Fibroblast of the conjunctiva (primary cell): ENCODE measurements at regions not wholly inside any gene's neighbourhood (a gene's known extent, or its start where the extent isn't known, plus 50 kb on each side); places are given as distances from the start of the nearest gene placed in this dataset.

Experiments used
- DNase-seq: peaks from one replicate; pipeline ENCODE4 v3.0.0-alpha.2; 2010; ENCODE audit warnings: low read depth

DNA sequence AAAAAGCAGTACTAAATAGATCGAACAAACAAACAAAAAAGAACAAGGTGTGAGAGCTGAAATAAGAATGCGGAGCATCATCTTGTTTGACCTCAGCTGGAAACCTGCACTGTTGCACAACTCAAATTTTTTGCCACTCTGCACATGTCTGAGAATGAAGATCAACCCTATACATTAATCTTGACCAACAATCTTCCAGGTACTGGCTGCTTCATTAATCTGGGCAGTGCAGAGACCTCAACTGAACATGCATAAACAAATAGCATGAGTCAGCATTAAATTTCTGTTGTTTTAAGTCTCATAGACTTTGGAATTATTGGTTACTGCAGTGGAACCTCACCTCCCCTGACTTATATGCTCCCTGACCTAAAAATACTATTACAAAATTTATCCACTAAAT lies 114.6 kb upstream of the FTMT start:
- DNase-seq, result no peak

DNA sequence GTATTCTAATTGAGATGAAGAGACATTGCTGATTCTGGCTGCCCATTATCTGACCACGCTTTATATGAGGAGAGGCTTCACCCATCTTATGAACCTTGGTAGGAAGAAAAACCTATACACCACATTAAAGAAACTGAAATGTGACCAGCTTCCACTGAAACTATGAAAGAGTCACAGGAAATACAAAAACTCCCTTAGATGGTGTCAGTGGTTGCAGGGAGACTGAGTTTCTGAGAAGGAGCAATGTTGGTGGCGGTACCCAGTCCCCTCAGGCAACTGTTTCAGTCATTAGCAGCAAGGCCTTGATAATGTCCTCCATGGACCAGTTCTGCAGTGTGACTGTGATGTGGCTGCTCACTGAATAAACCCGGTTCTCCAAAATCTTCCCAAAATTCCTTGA lies 110.5 kb upstream of the FTMT start:
- no peak for DNase-seq

GRCh38 chr5:121744577-121744976 lies 107.1 kb upstream of the FTMT start:
- DNase-seq, result no peak

GRCh38 chr5:121745407-121745806 lies 106.3 kb upstream of the FTMT start:
- no peak for DNase-seq

DNA sequence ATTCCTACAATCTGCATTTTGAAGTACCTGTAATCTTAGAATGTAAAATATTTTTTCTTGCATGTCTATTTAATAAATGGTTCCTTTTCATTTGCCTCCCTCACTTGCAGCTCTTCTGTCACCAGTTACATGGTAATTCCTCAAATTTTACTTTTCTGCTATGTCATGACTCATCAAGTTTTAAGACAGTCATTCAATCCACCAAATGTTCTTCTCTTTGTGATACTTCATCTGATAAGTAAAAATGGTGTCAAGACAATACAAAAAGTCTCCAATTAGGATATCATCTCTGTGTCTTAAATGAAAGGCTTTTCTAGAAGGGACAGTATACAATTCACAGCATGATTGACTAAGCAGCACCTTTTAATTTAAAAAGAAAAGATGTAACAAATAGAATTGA lies 104.9 kb upstream of the FTMT start:
- DNase-seq, result no peak

GRCh38 chr5:121748686-121749085 lies 103.0 kb upstream of the FTMT start:
- DNase-seq, result no peak

DNA sequence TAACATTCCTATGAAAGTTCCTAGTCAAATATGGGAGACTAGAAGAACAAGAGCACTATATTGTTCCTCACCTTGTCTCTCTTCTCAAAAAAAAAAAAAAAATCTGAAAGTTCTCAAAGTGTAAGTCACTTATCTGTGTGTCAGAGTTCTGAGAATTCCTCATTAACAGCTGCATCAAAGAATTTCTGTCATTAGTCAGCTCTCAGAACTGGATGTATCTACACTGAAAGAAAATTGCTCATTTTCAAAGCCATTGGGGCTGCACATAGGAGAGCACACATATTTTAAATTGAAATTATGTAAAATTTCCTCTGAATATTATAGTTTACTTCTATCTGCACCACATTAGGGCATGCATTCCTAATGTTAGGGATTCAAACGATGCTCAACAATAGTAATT lies 99.5 kb upstream of the FTMT start:
- no peak for DNase-seq

GRCh38 chr5:121755266-121755665 lies 96.4 kb upstream of the FTMT start:
- no peak for DNase-seq

GRCh38 chr5:121757753-121758152 lies 93.9 kb upstream of the FTMT start:
- DNase-seq, result no peak

GRCh38 chr5:121758615-121759014 lies 93.1 kb upstream of the FTMT start:
- no peak for DNase-seq

GRCh38 chr5:121762426-121762825 lies 89.3 kb upstream of the FTMT start:
- DNase-seq, result no peak

DNA sequence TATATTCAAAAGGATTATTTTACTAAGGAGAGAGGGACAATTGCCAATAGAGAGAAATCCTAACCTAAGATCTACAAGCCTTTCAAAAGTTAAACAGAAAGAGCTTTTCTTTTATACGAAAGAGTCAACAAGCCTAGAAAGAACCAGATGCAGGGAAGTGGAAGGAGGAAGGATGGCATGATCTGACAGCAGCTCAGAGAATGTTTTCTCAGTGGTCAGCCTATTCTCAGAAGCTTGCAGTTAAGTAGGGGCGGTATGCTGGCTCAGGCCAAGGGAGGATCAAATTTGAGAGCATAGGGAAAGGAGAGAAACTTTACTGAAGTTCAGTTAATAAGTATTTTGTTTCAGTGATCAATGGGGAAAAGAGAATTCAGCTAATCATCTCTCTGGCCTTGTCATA lies 88.0 kb upstream of the FTMT start:
- DNase-seq, result no peak

DNA sequence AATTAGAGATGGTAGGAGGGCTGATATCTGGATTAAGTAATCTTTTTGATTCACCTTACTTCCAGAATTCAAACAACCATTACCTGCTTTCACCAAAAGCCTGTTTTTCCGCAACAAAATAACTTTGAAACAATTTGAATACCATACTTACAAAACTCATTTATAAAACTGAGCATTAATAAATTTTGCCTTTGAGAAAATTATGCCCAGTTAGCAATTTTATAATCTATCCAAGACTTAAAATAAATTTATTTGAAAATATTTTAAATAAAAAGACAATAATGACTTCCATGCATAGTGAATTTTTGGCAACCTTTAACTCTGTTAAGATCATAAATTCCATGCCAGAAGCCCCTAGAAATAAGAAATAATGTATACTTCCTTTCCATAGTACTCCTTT lies 71.3 kb upstream of the FTMT start:
- DNase-seq, result no peak

GRCh38 chr5:121783700-121784099 lies 68.0 kb upstream of the FTMT start:
- no peak for DNase-seq

DNA sequence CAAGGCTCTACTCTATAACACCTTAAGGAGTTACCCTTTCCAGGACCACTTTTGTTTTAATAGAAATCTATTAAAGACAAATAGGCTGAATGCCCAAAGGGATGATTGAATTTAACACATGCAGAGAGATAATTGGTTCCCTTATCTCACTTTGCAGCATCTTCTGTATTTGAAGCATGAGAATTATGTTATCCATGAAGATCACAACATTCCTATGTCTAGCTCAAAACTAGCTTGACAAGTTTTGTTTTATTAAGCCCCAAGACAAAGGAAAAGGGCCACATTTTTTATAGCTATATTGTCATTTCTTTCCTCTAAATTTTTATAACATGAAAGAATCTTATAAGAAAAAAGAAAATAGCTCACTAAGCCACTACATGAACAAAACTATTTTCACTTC lies 57.9 kb upstream of the FTMT start:
- DNase-seq, result no peak

GRCh38 chr5:121795511-121795910 lies 56.2 kb upstream of the FTMT start:
- DNase-seq, result no peak

GRCh38 chr5:121797681-121798518 lies 53.8 kb upstream of the FTMT start:
- no peak for DNase-seq
